ENCODE measurements at regions not wholly inside any gene's neighbourhood (a gene's known extent, or its start where the extent isn't known, plus 50 kb on each side); places are given as distances from the start of the nearest gene placed in this dataset.

DNA sequence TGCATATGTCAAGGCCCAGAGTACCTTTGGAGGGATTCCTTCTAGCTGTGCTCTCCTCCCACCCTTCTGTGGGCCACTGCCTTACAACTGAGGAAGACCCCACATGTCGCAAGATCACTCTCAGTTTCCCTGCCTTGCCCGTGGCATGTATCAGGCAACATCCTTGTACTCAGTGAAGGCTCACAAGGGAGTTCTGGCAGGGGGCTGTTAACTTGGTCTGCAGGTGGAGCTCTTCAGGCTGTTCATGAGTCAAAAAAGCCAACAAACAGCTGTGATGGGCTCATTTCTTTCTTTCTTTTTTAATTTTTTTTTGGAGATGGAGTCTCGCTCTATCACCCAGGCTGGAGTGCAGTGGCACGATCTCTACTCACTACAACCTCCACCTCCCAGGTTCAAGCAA lies 513.0 kb upstream of the ANKRD30A start:
- Histone ChIP-seq H2BK12ac (ENCODE audit: low read depth, low read length) (no peak overlapping the region), H3K23ac (ENCODE audit: insufficient read length) (no peak overlapping the region), H3K23me2 (ENCODE audit: low read depth, low read length) (no peaks in the 10 kb centered on the region), H3K18ac (ENCODE audit: extremely low read depth, low read length) (peak overlapping the region; percentile 56; the same call in 1 of the 2 replicates), H3K4me3 (ENCODE audit: extremely low read depth in 1 of 4, insufficient read depth in 2 of 4, low read depth in 3 of 4, low read length in 4 of 4) (no peak overlapping the region), H4K8ac (ENCODE audit: extremely low read depth, insufficient read depth, low read length) (no peak overlapping the region), H3K56ac (replicated peaks; ENCODE audit: insufficient read length, low read depth, low read length) (no peak overlapping the region), H2BK120ac (replicated peaks; ENCODE audit: low read depth, low read length) (no peak overlapping the region), H2BK15ac (ENCODE audit: low read length) (no peak overlapping the region), H4K20me1 (replicated peaks in 1 of 2; ENCODE audit: control insufficient read depth in 1 of 2, insufficient read depth in 2 of 2, low read length in 2 of 2) (no peaks in the 10 kb centered on the region), H3K4me2 (ENCODE audit: insufficient read depth in 1 of 2, low read depth in 2 of 2, low read length in 2 of 2) (no peak overlapping the region), H3K27me3 (replicated peaks in 1 of 4; ENCODE audit: control insufficient read depth in 3 of 4, extremely low read depth in 1 of 4, insufficient read depth in 3 of 4, low read length in 3 of 4) (no peaks in the 10 kb centered on the region), H3K4ac (replicated peaks; ENCODE audit: insufficient read length, low read depth, low read length) (no peak overlapping the region), H3K9me3 (ENCODE audit: insufficient read depth in 2 of 2, low read depth in 1 of 2, low read length in 1 of 2) (no peaks in the 10 kb centered on the region), H4K91ac (replicated peaks; ENCODE audit: insufficient read length, low read length) (no peak overlapping the region), H2AFZ (ENCODE audit: low read length) (peak overlapping the region; percentile 91; the same call in 1 of the 2 replicates), H2BK20ac (ENCODE audit: low read length) (no peak overlapping the region), H3K4me1 (replicated peaks in 1 of 4; ENCODE audit: control insufficient read depth in 3 of 4, insufficient read depth in 4 of 4, low read length in 3 of 4) (peaks cover 0 to 3% (median 0%) of the 10 kb centered on the region in 4 experiments; a peak in 1 of 7 replicates), H2AK5ac (ENCODE audit: low read depth, low read length) (no peak overlapping the region), H2BK5ac (ENCODE audit: low read depth, low read length) (0 out of 2 replicates have a peak overlapping the region, but pooled peaks have one; percentile 54), H3K79me2 (ENCODE audit: control insufficient read depth in 1 of 2, insufficient read depth in 2 of 2, low read length in 2 of 2) (no peaks in the 10 kb centered on the region), H4K5ac (ENCODE audit: insufficient read length, low read depth, low read length) (no peak overlapping the region), H3K9ac (replicated peaks in 1 of 4; ENCODE audit: extremely low read depth in 1 of 4, low read depth in 3 of 4, low read length in 3 of 4) (no peak overlapping the region), H3K27ac (ENCODE audit: low read depth, low read length) (no peak overlapping the region), H3K36me3 (ENCODE audit: control insufficient read depth in 2 of 4, insufficient read depth in 4 of 4, low read length in 3 of 4) (no peaks in the 10 kb centered on the region), H3K79me1 (ENCODE audit: low read depth, low read length) (no peaks in the 10 kb centered on the region), H3K14ac (ENCODE audit: insufficient read length) (no peak overlapping the region)
- TF ChIP-seq RAD21 (IDR thresholded peaks at IDR 0.05 in 1 of 2, conservative IDR thresholded peaks at IDR 0.05 in 1 of 2; ENCODE audit: low read depth in 2 of 2, low read length in 2 of 2) (peak in 1 of 2 experiments; percentile 47; a peak in 2 of 4 replicates), BRCA1 (IDR thresholded peaks at IDR 0.05; ENCODE audit: low read depth, low read length) (no peak), CHD2 (IDR thresholded peaks at IDR 0.05; ENCODE audit: low read length) (no peak)
- TF ChIP-seq, protein P1, sequence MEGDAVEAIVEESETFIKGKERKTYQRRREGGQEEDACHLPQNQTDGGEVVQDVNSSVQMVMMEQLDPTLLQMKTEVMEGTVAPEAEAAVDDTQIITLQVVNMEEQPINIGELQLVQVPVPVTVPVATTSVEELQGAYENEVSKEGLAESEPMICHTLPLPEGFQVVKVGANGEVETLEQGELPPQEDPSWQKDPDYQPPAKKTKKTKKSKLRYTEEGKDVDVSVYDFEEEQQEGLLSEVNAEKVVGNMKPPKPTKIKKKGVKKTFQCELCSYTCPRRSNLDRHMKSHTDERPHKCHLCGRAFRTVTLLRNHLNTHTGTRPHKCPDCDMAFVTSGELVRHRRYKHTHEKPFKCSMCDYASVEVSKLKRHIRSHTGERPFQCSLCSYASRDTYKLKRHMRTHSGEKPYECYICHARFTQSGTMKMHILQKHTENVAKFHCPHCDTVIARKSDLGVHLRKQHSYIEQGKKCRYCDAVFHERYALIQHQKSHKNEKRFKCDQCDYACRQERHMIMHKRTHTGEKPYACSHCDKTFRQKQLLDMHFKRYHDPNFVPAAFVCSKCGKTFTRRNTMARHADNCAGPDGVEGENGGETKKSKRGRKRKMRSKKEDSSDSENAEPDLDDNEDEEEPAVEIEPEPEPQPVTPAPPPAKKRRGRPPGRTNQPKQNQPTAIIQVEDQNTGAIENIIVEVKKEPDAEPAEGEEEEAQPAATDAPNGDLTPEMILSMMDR (IDR thresholded peaks at IDR 0.05; ENCODE audit: control extremely low read depth in 1 of 3, insufficient read depth in 1 of 3, low read depth in 1 of 3, low read length in 3 of 3) = peak; percentile 6 to 40 (median 33); a peak in 3 of 4 replicates
- WGBS, 2 experiments (ENCODE audit: extremely low coverage in 1 of 2, insufficient coverage in 1 of 2, insufficient read length in 1 of 2, insufficient replicate concordance in 2 of 2, low coverage in 1 of 2, low lambda C conversion rate in 2 of 2, missing lambda C conversion rate in 1 of 2) = 70% methylated on average over 2 of the region's 4 CpGs; no CpG with 5 or more reads in 1 of the 2 experiments
- peak in 1 of 2 experiments; percentile 49 for DNase-seq (ENCODE audit: low read depth in 1 of 2, low spot score in 2 of 2)
- CTCF ChIA-PET (ENCODE audit: partially characterized antibody) = interaction anchor here (0.6 to 1.4 kb wide), 7 partner anchors 13 to 787 kb away, joined by 3 to 8 read pairs (median 3); no protein-coding TSS in a partner anchor
- POLR2A ChIA-PET (ENCODE audit: partially characterized antibody) = no interaction called here
- FAIRE-seq = no peak
